Heart left ventricle (tissue), 16 donors: ENCODE measurements at regions not wholly inside any gene's neighbourhood (a gene's known extent, or its start where the extent isn't known, plus 50 kb on each side); places are given as distances from the start of the nearest gene placed in this dataset.

Source experiments
- ATAC-seq, 4 donors: fragments of 200-7000 bp; cut with Tn5 transposase; one replicate each; pipeline ENCODE4 v1.9.1; 2020 to 2022; ENCODE audit warnings: moderate library complexity in 4 of 4, mild to moderate bottlenecking in 3 of 4, moderate number of reproducible peaks in 1 of 4
- DNase-seq, 5 donors: peaks; one replicate each; pipeline ENCODE4 v3.0.0-alpha.2; 2020
- H3K27ac ChIP-seq, 12 donors: fragments of 200-600 bp; sonication (generic) in 4 of 12; one replicate each; pipeline versions ENCODE4 v1.5.0 to v1.8.0; 2016 to 2022; ENCODE audit warnings: mild to moderate bottlenecking in 2 of 12
- H3K27me3 ChIP-seq, 9 donors: fragments of 200-600 bp; sonication (generic) in 2 of 9; one replicate each; pipeline versions ENCODE4 v1.5.1 to v1.8.0; 2016 to 2022; ENCODE audit warnings: mild to moderate bottlenecking in 3 of 9
- H3K36me3 ChIP-seq, 9 donors: fragments of 200-600 bp; sonication (generic) in 2 of 9; one replicate each; pipeline versions ENCODE4 v1.5.0 to v1.8.0; 2018 to 2022; ENCODE audit warnings: mild to moderate bottlenecking in 2 of 9
- H3K4me1 ChIP-seq, 12 donors: fragments of 200-600 bp; sonication (generic) in 4 of 12; one replicate each; pipeline versions ENCODE4 v1.5.0 to v1.8.0; 2016 to 2022; ENCODE audit warnings: mild to moderate bottlenecking in 3 of 12
- H3K4me3 ChIP-seq, 12 donors: fragments of 200-600 bp; sonication (generic) in 4 of 12; one replicate each; pipeline versions ENCODE4 v1.5.0 to v1.8.0; 2017 to 2022; ENCODE audit warnings: mild to moderate bottlenecking in 9 of 12, moderate library complexity in 4 of 12
- H3K9me3 ChIP-seq, 12 donors: fragments of 200-600 bp; sonication (generic) in 4 of 12; one replicate each; pipeline versions ENCODE4 v1.5.0 to v1.8.0; 2016 to 2022; ENCODE audit warnings: mild to moderate bottlenecking in 1 of 12
- POLR2A ChIP-seq, 2 donors: fragments of 450-650 bp; IDR thresholded peaks; one replicate each; pipeline ENCODE4 v1.6.1; 2017; ENCODE audit warnings: antibody characterized with exemption in 2 of 2, mild to moderate bottlenecking in 2 of 2, moderate library complexity in 2 of 2
- WGBS, 4 donors: extraction: QIAGEN DNeasy Blood & Tissue Kit in 2 of 4; methylation state at CpG; one replicate each; pipeline versions ENCODE4 v1.1.5 to v1.1.7; 2013 to 2018; 5-methylcytosine and 5-hydroxymethylcytosine counted together
- intact Hi-C, 10 donors: fragments of 100-400 bp; cut with DNase I; formaldehyde crosslinking; loops; one replicate each; pipeline versions ENCODE4 v1.11.1 to v1.14.2; 2022
- TF ChIP-seq, protein P1 (sequence below), 12 donors: fragments of 200-600 bp; sonication (generic) in 4 of 12; IDR thresholded peaks; one replicate each; pipeline versions ENCODE4 v1.5.0 to v1.8.0; 2018 to 2022; ENCODE audit warnings: antibody characterized with exemption in 12 of 12, mild to moderate bottlenecking in 5 of 12
- donor health status: ischemic (EF 13 %, LVEDD 7.1; RV severe dilation, severe dysfunction).
- donor health status: healthy with polysubstance abuse.
- donor health status: DM: no; HTN: yes; CAD: no.
- donor health status: DM: no; HTN: no; CAD: no.
- donor health status: ischemic (EF 25% LVEDD 6.9; RV normal size, moderate dysfunction).
- donor health status: ischemic (EF 25% LVEDD 5.7; RV mildly dilated, moderate dysfunction).
- donor health status: healthy.
- donor health status: DM: yes; HTN: yes; CAD: no.
- donor health status: ischemic (EF 35%, LVEDD 5.7; RV mildly dilated, moderate dysfunction).
- donor health status: nonischemic (EF 11% LVEDD 7.7; RV severe dilation, severe dysfunction).
- donor health status: DM: yes; HTN: yes; CAD: no.
- donor health status: PGD.
- donor health status: ischemic (EF 29% LVEDD 5.4; RV normal size, mild dysfunction).
- donor health status: nonischemic (EF 23%, LVEDD 6.1; RV moderate dilation, normal function).

DNA sequence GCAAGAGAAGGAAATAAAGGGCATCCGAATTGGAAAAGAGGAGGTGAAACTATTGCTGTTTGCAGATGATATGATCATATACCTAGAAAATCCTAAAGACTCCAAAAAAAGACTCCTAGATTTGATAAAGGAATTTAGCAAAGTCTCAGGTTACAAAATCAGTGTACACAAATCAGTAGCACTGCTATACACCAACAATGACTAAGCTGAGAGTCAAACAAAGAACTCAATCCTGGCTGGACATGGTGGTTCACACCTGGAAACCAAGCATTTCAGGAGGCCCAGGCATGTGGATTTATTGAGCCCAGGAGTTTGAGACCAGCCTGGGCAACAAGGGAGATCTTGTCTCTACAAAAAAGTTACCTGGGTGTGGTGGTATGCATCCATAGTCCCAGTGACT lies 188.7 kb upstream of the PLXNC1 start:
- Histone ChIP-seq H3K27ac (no peak overlapping the region), H3K27me3 (no peaks in the 10 kb centered on the region), H3K4me1 (peaks cover 0 to 19% (median 0%) of the 10 kb centered on the region in 12 donors), H3K36me3 (no peaks in the 10 kb centered on the region), H3K9me3 (peaks cover 0 to 16% (median 0%) of the 10 kb centered on the region in 12 donors), H3K4me3 (no peak overlapping the region)
- intact Hi-C loops: loop anchor here in 2 of 10 donors (10.0 kb wide), 1 partner anchor 45 kb away; no protein-coding TSS in a partner anchor
- DNase-seq (no peak), ATAC-seq (no peak)
- TF ChIP-seq, protein P1, sequence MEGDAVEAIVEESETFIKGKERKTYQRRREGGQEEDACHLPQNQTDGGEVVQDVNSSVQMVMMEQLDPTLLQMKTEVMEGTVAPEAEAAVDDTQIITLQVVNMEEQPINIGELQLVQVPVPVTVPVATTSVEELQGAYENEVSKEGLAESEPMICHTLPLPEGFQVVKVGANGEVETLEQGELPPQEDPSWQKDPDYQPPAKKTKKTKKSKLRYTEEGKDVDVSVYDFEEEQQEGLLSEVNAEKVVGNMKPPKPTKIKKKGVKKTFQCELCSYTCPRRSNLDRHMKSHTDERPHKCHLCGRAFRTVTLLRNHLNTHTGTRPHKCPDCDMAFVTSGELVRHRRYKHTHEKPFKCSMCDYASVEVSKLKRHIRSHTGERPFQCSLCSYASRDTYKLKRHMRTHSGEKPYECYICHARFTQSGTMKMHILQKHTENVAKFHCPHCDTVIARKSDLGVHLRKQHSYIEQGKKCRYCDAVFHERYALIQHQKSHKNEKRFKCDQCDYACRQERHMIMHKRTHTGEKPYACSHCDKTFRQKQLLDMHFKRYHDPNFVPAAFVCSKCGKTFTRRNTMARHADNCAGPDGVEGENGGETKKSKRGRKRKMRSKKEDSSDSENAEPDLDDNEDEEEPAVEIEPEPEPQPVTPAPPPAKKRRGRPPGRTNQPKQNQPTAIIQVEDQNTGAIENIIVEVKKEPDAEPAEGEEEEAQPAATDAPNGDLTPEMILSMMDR (IDR thresholded peaks at IDR 0.05): no peak
- TF ChIP-seq POLR2A (IDR thresholded peaks at IDR 0.05): no peak
- 81 to 100% (median 96%) methylated on average over 1 of the region's 1 CpG for WGBS, 4 donors

DNA sequence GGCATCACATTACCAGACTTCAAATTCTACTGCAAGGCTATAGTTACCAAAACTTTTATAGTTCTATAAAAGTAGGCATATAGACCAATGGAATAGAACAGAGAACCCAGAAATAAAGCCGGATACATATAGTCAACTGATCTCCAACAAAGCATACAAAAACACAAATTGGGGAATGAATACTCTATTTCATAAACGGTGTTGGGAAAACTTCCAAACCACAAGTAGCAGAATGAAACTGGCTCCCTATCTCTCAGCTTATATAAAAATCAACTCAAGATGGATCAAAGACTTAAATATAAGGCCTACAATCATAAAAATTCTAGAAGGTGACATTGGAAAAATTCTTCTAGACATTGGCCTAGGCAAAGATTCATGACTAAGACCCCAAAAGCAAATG lies 187.9 kb upstream of the PLXNC1 start:
- no peak for ATAC-seq
- intact Hi-C loops: loop anchor here in 2 of 10 donors (10.0 kb wide), 1 partner anchor 46 kb away; no protein-coding TSS in a partner anchor
- peaks cover 0 to 15% (median 0%) of the 10 kb centered on the region in 12 donors for H3K4me1 ChIP-seq
- no peaks in the 10 kb centered on the region for H3K36me3 ChIP-seq
- no peak overlapping the region for H3K27ac ChIP-seq
- no peak for DNase-seq
- no peak overlapping the region for H3K4me3 ChIP-seq
- TF ChIP-seq, protein P1 (IDR thresholded peaks at IDR 0.05): no peak
- no peak for TF ChIP-seq POLR2A (IDR thresholded peaks at IDR 0.05)
- WGBS, 4 donors: 38 to 89% (median 55%) methylated on average over 2 of the region's 2 CpGs
- peaks cover 0 to 16% (median 0%) of the 10 kb centered on the region in 12 donors for H3K9me3 ChIP-seq
- no peaks in the 10 kb centered on the region for H3K27me3 ChIP-seq

DNA sequence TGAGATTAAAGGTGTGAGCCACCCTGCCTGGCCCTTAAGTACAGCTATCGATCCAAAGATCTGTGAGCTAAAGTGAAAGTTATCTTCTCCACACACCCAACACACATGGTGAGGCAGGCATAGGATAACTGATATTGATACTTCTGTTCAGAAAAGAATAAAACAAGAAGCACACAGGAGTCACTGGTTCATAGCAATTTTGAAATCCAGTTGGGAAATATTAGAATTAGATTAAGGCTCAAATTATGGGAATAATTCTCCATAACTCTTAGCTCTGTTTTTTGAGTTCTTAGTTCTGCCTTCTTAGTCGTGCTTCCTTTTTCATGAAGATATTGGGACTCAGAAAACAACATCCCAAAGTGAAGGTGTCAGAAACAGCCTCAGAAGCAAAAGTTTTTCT lies 186.0 kb upstream of the PLXNC1 start:
- intact Hi-C loops: loop anchor here in 2 of 10 donors (10.0 kb wide), 1 partner anchor 48 kb away; no protein-coding TSS in a partner anchor
- Histone ChIP-seq H3K27ac (no peak overlapping the region), H3K4me1 (peaks cover 0 to 5% (median 0%) of the 10 kb centered on the region in 12 donors), H3K36me3 (no peaks in the 10 kb centered on the region), H3K4me3 (no peak overlapping the region), H3K9me3 (peaks cover 0 to 16% (median 0%) of the 10 kb centered on the region in 12 donors), H3K27me3 (no peaks in the 10 kb centered on the region)
- no peak for ATAC-seq
- no peak for DNase-seq
- TF ChIP-seq POLR2A (IDR thresholded peaks at IDR 0.05): no peak
- TF ChIP-seq, protein P1 (IDR thresholded peaks at IDR 0.05): no peak
- WGBS, 4 donors: 44 to 94% (median 63%) methylated on average over 2 of the region's 2 CpGs

DNA sequence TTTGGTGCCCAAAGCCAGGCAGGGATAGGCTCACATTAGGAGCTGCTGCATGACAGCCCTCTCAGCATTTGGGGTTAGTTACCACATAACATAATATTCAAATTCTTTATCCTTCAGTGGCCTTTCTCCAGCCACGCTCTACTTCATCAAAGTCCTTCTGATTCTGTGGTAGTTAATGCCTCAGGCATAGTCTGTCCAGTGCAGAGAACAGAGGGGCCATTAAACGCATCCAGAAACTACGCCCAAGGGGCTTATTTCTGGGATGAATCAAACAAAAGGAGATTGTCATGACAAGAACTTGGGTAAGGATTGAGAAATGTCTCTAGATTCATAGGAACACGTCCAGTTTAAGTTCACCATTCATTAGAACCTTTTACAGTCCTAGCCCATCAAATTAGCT lies 183.4 kb upstream of the PLXNC1 start:
- Histone ChIP-seq H3K27ac (no peak overlapping the region), H3K27me3 (no peaks in the 10 kb centered on the region), H3K4me1 (no peaks in the 10 kb centered on the region), H3K9me3 (peaks cover 0 to 16% (median 0%) of the 10 kb centered on the region in 12 donors), H3K4me3 (no peak overlapping the region), H3K36me3 (no peaks in the 10 kb centered on the region)
- TF ChIP-seq POLR2A (IDR thresholded peaks at IDR 0.05): no peak
- TF ChIP-seq, protein P1 (IDR thresholded peaks at IDR 0.05): no peak
- DNase-seq (no peak), ATAC-seq (no peak)
- intact Hi-C loops: loop anchor here in 3 of 10 donors (5.0 to 10.0 kb wide), 2 partner anchors 50 to 58 kb away; no protein-coding TSS in a partner anchor
- 80 to 92% (median 86%) methylated on average over 4 of the region's 4 CpGs for WGBS, 4 donors
